ENCODE measurements at regions not wholly inside any gene's neighbourhood (a gene's known extent, or its start where the extent isn't known, plus 50 kb on each side); places are given as distances from the start of the nearest gene placed in this dataset.

- TF ChIP-seq POLR2A (IDR thresholded peaks at IDR 0.05; ENCODE audit: low read length) (no peak), GATA1 (IDR thresholded peaks at IDR 0.05; ENCODE audit: low read depth, low read length) (no peak)
Observed at GRCh38 chr4:24372341-24372740, 212.0 kb downstream of the DHX15 start.
